SU-DHL-6 (cell line): ENCODE measurements at regions not wholly inside any gene's neighbourhood (a gene's known extent, or its start where the extent isn't known, plus 50 kb on each side); places are given as distances from the start of the nearest gene placed in this dataset.

ENCODE experiments used
- H2AFZ ChIP-seq: fragments of 200-600 bp; sonication (generic); 2 replicates; pipeline ENCODE4 v1.6.1; 2014; ENCODE audit warnings: low read depth, mild to moderate bottlenecking, moderate library complexity, mixed read lengths, antibody characterized with exemption, low read length; ENCODE audit not compliant: severe bottlenecking
- H3F3A ChIP-seq: fragments of 200-600 bp; shearing (Covaris generic); 2 replicates; pipeline ENCODE4 v1.6.0; 2016; ENCODE audit warnings: antibody characterized with exemption, mild to moderate bottlenecking; ENCODE audit not compliant: insufficient read depth
- H3K27ac ChIP-seq: fragments of 200-600 bp; sonication (generic); 2 replicates; pipeline ENCODE4 v1.5.1; 2016; ENCODE audit warnings: low read depth, mild to moderate bottlenecking, low read length, moderate library complexity, mixed read lengths
- H3K27me3 ChIP-seq: fragments of 200-600 bp; sonication (generic), shearing (Covaris generic); 2 replicates; pipeline ENCODE4 v1.6.0; 2014; ENCODE audit warnings: mild to moderate bottlenecking, low read length
- H3K36me3 ChIP-seq: fragments of 200-600 bp; sonication (generic); 2 replicates; pipeline ENCODE4 v1.6.1; 2014; ENCODE audit warnings: mild to moderate bottlenecking, low read length, mixed read lengths
- H3K4me2 ChIP-seq: fragments of 300-600, 200-600 bp; shearing (Covaris generic), sonication (generic); 2 replicates; pipeline ENCODE4 v1.6.0; 2014; ENCODE audit warnings: low read length, low read depth, mild to moderate bottlenecking; ENCODE audit not compliant: poor library complexity, severe bottlenecking
- H3K4me3 ChIP-seq: fragments of 200-600 bp; sonication (generic); 2 replicates; pipeline ENCODE4 v1.5.1; 2014; ENCODE audit warnings: antibody characterized with exemption, low read length, mild to moderate bottlenecking, mixed read lengths; ENCODE audit not compliant: insufficient read depth, poor library complexity, severe bottlenecking
- H3K79me2 ChIP-seq: fragments of 200-600 bp; sonication (generic); 2 replicates; pipeline ENCODE4 v1.6.1; 2014; ENCODE audit warnings: mild to moderate bottlenecking, low read length, moderate library complexity; ENCODE audit not compliant: insufficient read depth
- H3K9ac ChIP-seq: fragments of 200-600 bp; sonication (generic); 2 replicates; pipeline ENCODE4 v1.7.0; 2014; ENCODE audit warnings: mild to moderate bottlenecking, low read length
- H3K9me2 ChIP-seq: fragments of 200-600 bp; sonication (generic); replicated peaks from 2 replicates; pipeline ENCODE4 v1.6.1; 2014; ENCODE audit warnings: low read length; ENCODE audit not compliant: insufficient read depth
- H3K9me3 ChIP-seq: fragments of 200-600 bp; sonication (generic); 2 replicates; pipeline ENCODE4 v1.6.1; 2014; ENCODE audit warnings: low read length, mixed read lengths; ENCODE audit not compliant: insufficient read depth
- H4K20me1 ChIP-seq: fragments of 200-600 bp; sonication (generic); 2 replicates; pipeline ENCODE4 v1.6.1; 2014; ENCODE audit warnings: low read depth, mild to moderate bottlenecking, antibody characterized with exemption, low read length, moderate library complexity, mixed read lengths
- CTCF ChIP-seq: fragments of 200-600 bp; sonication (generic); IDR thresholded peaks from one replicate; pipeline ENCODE4 v1.5.1; 2017; ENCODE audit warnings: antibody characterized with exemption, mild to moderate bottlenecking, low read length, moderate library complexity; ENCODE audit not compliant: insufficient read depth, poor library complexity, severe bottlenecking
- EZH2phosphoT487 ChIP-seq: fragments of 200-600 bp; sonication (generic), shearing (Covaris generic); conservative IDR thresholded peaks from 2 replicates; pipeline ENCODE4 v1.6.1; 2018; ENCODE audit warnings: mild to moderate bottlenecking, antibody characterized with exemption, low read length, moderate library complexity, mixed read lengths

- H3F3A ChIP-seq: no peaks in the 10 kb centered on the region
- H3K4me2 ChIP-seq: no peak overlapping the region
- no peak overlapping the region for H2AFZ ChIP-seq
- H3K4me3 ChIP-seq: no peak overlapping the region
- no peaks in the 10 kb centered on the region for H4K20me1 ChIP-seq
- H3K27ac ChIP-seq: no peak overlapping the region
- H3K36me3 ChIP-seq: no peaks in the 10 kb centered on the region
- TF ChIP-seq CTCF: no peak
- no peak for TF ChIP-seq EZH2phosphoT487
- H3K9me2 ChIP-seq: no peaks in the 10 kb centered on the region
- no peaks in the 10 kb centered on the region for H3K9me3 ChIP-seq
- no peak overlapping the region for H3K9ac ChIP-seq
- no peaks in the 10 kb centered on the region for H3K27me3 ChIP-seq
- H3K79me2 ChIP-seq: no peaks in the 10 kb centered on the region
These were observed 78.9 kb downstream of the C16orf95 start for GRCh38 chr16:87238361-87238715.

GRCh38 chr16:87239545-87239944 is 77.6 kb downstream of the C16orf95 start:
- TF ChIP-seq CTCF (no peak), EZH2phosphoT487 (no peak)
- Histone ChIP-seq H3K36me3 (no peaks in the 10 kb centered on the region), H3K4me2 (no peak overlapping the region), H3K27me3 (no peaks in the 10 kb centered on the region), H3F3A (no peaks in the 10 kb centered on the region), H3K79me2 (no peaks in the 10 kb centered on the region), H3K9ac (no peak overlapping the region), H2AFZ (no peak overlapping the region), H4K20me1 (no peaks in the 10 kb centered on the region), H3K4me3 (no peak overlapping the region), H3K9me2 (no peaks in the 10 kb centered on the region), H3K27ac (no peak overlapping the region), H3K9me3 (no peaks in the 10 kb centered on the region)

- no peaks in the 10 kb centered on the region for H3K79me2 ChIP-seq
- no peaks in the 10 kb centered on the region for H3F3A ChIP-seq
- no peaks in the 10 kb centered on the region for H3K9me2 ChIP-seq
- no peak for TF ChIP-seq EZH2phosphoT487
- TF ChIP-seq CTCF: no peak
- no peaks in the 10 kb centered on the region for H3K9me3 ChIP-seq
- H3K36me3 ChIP-seq: no peaks in the 10 kb centered on the region
- no peak overlapping the region for H3K4me3 ChIP-seq
- no peak overlapping the region for H2AFZ ChIP-seq
- H3K9ac ChIP-seq: no peak overlapping the region
- no peak overlapping the region for H3K27ac ChIP-seq
- H3K4me2 ChIP-seq: no peak overlapping the region
- H4K20me1 ChIP-seq: no peaks in the 10 kb centered on the region
- no peaks in the 10 kb centered on the region for H3K27me3 ChIP-seq
These were observed 76.7 kb downstream of the C16orf95 start for GRCh38 chr16:87240211-87241136.
